Right lobe of liver (tissue), 4 donors: ENCODE measurements at regions not wholly inside any gene's neighbourhood (a gene's known extent, or its start where the extent isn't known, plus 50 kb on each side); places are given as distances from the start of the nearest gene placed in this dataset.

Experiments
- POLR2A ChIP-seq: fragments of 450-650 bp; IDR thresholded peaks from one replicate; pipeline ENCODE4 v1.6.1; 2017; ENCODE audit warnings: antibody characterized with exemption, mild to moderate bottlenecking
- TF ChIP-seq, protein P1 (sequence below), 4 donors: fragments of 200-600 bp in 3 of 4; fragments of 450-650 bp in 1 of 4; IDR thresholded peaks; one replicate each; pipeline versions ENCODE4 v1.5.1 to v1.8.0; 2016 to 2022; ENCODE audit warnings: antibody characterized with exemption in 4 of 4, mild to moderate bottlenecking in 2 of 4
- donor health status: DM: no; HTN: no; CAD: no.
- donor health status: DM: no; HTN: no; CAD: no.
- donor health status: DM: no; HTN: yes; CAD: no.

DNA sequence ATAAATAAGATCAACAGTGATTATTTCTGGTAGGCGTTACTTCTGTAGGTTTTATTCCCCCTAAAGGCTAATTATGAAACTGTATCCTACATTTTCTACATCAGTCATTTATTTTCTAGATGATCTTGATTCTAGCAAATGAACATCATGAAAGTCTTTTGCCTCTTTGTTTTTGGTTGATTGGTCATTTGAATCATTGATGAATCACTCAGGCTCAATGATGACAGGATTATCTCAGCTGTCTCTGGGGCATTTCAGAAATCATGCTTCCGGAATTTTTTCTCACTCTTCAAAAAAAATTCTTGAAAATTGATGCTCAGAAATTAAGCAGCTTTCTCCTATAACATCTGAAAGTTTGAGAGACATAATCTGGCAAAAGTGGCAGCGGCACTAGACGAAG, 298.9 kb upstream of the TCF4 start:
- TF ChIP-seq, protein P1, sequence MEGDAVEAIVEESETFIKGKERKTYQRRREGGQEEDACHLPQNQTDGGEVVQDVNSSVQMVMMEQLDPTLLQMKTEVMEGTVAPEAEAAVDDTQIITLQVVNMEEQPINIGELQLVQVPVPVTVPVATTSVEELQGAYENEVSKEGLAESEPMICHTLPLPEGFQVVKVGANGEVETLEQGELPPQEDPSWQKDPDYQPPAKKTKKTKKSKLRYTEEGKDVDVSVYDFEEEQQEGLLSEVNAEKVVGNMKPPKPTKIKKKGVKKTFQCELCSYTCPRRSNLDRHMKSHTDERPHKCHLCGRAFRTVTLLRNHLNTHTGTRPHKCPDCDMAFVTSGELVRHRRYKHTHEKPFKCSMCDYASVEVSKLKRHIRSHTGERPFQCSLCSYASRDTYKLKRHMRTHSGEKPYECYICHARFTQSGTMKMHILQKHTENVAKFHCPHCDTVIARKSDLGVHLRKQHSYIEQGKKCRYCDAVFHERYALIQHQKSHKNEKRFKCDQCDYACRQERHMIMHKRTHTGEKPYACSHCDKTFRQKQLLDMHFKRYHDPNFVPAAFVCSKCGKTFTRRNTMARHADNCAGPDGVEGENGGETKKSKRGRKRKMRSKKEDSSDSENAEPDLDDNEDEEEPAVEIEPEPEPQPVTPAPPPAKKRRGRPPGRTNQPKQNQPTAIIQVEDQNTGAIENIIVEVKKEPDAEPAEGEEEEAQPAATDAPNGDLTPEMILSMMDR (IDR thresholded peaks at IDR 0.05), result no peak
- no peak for TF ChIP-seq POLR2A
